ACHN (cell line): ENCODE measurements at regions not wholly inside any gene's neighbourhood (a gene's known extent, or its start where the extent isn't known, plus 50 kb on each side); places are given as distances from the start of the nearest gene placed in this dataset.

Source experiments
- DNase-seq: peaks from one replicate; pipeline ENCODE4 v3.0.0-alpha.2; 2015
- in situ Hi-C: cut with HindIII; loops from 2 replicates; pipeline ENCODE4 v1.10.0; 2017; ENCODE audit warnings: low sequenced_read_pairs, low pct_ligation_motif_present, low pct_unique_long_range_greater_than_20kb

DNA sequence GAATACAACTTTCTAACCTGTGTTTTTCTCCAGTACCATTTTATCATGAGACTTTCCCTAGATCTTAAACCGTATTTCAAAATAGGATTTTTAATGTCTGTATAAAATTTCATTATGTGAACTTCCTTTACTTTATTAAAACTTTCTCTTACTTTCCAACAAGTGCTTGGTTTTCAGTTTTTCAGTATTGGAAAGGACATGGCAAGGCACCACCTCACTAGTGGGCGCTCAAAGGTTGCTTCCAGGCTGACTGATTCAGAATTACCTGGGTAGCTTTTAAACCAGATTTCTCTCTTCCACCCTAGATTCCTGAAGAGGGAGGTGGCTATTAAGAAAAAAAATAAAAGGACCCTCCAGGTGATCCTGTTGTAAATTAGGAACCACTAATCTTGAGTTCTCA, 236.6 kb downstream of the SOX2 start:
- DNase-seq = peak; percentile 14
- in situ Hi-C loops = no loop called here

DNA sequence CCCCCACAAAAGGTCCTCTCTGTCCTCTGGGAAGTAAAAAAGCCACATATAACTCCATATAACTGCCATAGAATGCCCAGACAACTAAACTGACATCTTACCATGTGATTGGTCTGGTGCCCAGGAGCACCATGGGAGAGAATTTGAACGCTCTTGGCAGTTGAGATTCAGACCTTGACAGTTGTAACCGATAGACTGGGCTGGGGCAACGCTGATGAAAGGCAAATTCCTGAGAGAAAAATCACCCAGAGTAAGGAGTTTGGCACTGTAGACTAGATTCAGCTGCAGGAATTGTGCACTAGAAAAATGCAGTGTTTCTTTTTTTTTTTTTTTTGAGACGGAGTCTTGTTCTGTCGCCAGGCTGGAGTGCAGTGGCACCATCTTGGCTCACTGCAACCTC, 240.5 kb downstream of the SOX2 start:
- DNase-seq = no peak
- in situ Hi-C loops = no loop called here

DNA sequence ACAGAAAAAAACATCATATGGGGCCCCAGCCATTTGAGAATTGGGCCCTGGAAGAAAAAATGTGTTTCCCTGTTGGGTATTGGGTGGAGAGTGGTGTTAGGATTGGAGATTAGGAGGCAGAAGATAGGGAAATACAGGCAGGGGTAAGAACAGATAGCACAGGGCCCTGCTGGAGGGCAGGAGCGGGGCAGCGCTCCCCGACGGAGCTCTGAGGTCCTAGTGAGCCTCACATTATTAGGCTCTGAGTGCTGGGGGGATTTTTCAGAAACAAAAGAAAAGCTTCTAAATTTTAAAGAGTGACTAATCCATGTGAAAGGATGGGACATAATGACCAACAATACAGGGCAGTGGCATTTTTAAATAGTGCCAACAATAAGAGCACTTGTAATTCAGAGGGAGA, 241.2 kb downstream of the SOX2 start:
- in situ Hi-C loops = no loop called here
- DNase-seq = no peak

DNA sequence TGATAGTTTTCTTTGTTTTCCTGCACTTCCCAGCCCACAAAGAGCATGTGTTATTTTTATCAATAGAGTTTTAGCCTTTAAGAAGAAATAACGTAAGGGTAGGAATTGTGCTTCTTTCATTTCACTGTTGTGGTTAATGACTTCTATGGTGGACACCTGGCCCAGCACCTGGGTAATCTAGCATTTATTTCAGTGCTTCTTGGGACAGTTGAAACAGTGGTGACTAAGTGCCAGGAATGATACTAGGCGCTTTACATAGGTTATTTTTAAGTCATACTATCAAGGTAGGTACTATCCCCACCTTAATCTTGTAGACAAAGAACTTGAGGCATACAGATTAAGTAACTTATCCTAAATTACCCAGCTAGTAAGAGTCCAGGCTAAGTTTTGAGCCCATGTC, 243.8 kb downstream of the SOX2 start:
- in situ Hi-C loops = no loop called here
- DNase-seq = no peak

DNA sequence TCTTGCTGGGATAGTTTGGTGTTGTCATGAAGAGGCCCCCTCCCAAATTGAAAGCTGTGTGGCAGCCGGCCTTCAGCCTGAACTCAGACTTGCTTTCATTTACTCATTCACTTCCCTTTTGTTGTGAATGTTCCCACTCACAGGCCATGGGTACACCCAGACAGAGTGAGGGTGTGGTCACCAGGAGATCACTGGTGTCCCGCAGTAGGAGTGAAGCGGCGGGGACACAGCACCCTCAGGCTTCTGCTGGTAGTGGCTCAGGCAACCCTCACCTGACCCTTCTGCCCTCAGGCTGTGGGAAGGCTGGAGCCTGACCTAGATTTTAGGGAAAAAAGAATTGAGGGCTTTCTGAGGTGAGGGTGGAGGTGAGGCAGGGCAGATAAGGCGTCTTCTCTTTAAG, 244.4 kb downstream of the SOX2 start:
- in situ Hi-C loops = no loop called here
- no peak for DNase-seq

DNA sequence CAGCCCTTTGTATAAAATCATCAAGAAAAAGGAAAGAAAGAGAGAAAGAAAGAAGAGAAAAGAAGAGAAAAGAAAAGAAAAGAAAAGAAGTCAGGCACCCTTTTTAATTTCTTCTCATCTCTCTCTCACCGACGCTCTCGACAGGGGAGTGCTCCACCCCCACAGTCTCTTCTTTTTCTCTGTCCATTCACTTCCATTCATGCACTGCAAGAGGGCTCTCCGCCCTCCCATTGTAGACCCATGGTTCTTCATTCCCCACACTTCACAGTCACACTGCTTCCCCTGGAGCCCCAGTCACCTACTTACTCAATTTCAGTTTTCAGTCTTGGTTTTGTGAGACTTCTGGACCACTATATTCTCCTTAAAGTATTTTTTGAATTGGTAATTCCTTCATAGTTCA, 254.7 kb downstream of the SOX2 start:
- DNase-seq = no peak
- in situ Hi-C loops = no loop called here

DNA sequence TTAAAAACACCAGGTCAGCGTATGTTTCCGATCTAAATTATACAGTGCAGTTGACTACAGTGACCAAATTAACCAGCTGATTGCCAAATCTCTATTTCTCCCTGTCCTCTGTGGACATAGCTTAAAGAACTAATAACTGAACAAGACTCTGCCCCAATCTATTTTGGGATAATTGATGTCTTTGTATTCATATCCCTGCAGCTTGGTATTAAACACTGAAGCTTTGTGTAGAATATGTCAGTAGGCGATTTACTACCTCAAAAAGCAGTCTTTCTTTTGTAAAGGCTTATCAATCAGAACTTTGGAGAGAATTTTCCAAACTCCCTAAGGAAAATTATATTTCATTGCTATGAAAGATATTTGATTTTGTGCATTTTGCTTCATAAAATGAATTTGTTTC, 258.2 kb downstream of the SOX2 start:
- DNase-seq = no peak
- in situ Hi-C loops = no loop called here

DNA sequence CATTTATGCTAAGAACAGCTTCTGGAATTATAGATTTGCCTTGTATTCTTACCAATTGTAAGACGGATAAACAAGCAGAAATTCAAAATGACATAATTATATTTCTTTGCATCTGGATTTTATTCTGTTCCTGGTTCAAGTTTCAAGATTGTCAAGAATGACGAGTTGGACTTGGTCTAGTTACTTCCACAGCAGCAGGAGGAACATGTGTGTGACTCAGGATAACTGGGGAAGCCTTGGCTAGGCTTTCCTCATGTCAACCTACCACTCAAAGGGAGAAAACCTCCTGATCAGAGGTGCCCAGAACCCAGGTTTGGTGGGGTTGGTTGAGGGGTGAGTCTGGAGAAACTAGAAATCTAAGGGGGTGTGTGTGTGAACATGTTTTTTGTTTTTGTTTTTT, 259.7 kb downstream of the SOX2 start:
- no peak for DNase-seq
- in situ Hi-C loops = no loop called here

DNA sequence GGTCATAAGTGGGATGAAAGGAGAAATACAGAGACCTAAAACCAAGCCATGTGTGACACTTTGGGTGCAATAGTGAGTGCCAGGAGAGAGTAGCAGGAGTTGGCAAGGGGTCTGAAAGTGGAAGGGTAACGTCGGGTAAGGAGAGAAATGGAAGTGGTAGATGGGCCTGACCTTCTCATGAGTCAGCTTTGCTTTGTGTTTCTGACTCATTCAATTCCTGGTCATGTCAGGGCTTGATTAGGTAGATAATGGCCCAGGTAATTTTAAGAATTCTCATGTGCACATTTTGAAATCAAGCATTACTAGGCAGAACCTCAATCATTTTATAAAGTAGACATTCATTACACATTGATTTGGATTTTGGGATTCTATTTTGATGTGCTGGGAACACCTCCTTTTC, 262.5 kb downstream of the SOX2 start:
- no peak for DNase-seq
- in situ Hi-C loops = no loop called here

DNA sequence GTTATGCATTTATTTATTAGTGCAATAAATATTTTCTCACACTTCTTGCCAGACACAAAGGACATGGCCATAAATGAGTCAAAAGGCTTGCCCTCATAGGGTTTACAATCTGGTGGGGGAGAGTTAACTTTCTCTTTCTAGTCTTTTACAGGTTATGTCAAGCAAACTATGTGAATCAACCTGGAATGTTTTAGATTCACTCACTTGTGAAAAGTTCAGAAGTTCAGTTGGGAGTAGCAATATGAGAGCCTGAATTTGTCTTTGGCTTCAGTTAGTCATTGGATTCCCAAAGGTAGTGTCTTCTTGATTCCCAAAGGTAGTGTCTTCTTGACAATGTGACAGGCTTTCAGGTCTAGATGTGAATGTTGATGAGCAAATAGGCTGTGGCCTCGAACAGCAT, 264.8 kb downstream of the SOX2 start:
- in situ Hi-C loops = no loop called here
- DNase-seq = no peak

DNA sequence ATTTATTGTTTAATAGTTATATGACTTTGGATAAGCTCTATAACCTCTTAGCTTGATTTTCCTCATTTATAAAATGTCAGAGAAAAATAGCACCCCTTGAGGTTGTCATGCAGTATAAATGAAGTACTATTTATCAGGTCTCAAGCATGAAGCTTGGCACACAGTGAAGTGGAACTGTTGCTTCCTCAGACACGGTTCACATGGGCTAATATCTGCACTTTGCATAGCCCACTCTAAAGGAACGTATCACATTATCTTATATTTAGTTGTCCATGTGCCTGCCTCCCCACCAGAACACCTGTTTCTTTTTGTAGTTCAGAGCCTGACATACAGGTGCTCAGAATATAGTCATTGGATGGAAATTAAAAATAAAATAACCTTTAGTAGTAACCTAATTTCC, 273.7 kb downstream of the SOX2 start:
- in situ Hi-C loops = no loop called here
- no peak for DNase-seq

DNA sequence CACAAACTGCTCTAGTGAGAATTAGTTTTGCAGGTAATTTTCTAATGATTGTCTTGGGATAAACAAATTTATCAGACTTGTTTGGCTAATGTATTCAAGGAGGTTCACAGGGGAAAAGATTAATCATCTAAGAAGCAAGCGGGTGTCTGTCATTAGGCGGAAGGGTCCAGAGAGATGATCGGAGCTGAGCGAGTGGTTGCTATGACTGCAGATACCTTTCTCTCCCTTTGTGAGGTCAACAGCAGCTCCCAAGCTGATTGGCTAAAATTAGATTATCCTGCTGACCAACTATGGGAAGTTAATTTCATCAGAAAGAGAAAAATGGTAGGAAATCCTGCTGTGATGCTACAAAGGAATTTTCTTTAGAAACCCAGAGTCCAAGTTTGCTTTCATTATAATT, 276.0 kb downstream of the SOX2 start:
- in situ Hi-C loops = no loop called here
- no peak for DNase-seq

DNA sequence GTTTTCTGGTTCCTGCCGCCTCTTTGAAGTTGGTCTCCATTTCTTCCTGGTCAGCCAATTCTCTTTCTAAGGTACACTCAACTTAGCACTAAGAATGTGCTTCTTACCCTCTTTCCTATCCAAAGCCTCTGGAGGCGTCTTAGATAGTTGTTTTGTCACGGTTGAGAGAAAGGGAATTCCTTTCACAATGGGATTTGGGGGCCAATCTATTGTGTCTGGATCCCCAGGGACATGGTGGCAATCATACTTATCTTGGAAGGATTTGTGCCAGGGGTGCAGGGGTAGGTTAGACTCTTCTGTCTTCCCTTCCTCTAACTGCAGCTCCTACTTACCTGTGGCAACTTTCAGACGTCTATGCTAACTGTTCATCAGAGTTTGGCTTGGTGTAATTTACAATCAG, 287.1 kb downstream of the SOX2 start:
- in situ Hi-C loops = no loop called here
- DNase-seq = no peak

DNA sequence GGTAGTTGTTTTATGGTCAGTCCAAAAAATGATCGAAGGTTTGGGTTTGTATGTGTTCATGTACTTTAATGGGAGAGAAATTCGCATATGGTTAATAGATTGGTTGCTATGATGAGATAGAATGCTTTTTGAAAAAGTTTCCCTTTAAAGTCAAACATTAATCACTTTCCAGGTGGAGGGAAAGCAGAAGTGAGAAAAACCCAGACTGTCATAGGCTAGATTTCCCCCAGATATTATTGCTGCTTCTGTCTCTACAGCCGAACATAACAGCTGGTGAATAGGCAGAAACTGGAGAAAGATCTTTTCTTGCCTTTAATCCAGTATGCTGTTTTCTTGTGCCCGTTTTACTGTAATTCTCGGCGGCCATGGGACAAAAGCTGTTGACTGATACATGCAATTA, 287.6 kb downstream of the SOX2 start:
- in situ Hi-C loops = no loop called here
- no peak for DNase-seq

DNA sequence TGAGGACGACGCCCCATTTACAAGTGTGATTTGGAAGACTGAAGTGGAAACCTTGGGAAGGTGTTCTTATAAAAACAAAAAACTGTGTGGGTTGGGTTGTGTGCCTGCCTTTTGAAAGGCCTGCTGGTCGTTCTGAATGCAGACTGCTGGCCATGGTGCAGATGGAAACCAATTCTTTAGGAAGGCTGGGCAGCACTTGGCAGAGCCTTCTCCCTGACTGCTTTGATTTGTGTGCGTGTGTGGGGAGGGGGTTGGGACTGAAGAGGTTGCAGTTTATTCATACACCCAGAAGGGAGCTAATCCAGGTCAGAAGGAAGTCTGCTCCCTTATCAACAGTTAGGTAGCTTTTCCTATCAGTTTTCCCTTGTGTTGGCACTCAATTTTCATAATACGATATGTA, 288.7 kb downstream of the SOX2 start:
- in situ Hi-C loops = no loop called here
- no peak for DNase-seq

DNA sequence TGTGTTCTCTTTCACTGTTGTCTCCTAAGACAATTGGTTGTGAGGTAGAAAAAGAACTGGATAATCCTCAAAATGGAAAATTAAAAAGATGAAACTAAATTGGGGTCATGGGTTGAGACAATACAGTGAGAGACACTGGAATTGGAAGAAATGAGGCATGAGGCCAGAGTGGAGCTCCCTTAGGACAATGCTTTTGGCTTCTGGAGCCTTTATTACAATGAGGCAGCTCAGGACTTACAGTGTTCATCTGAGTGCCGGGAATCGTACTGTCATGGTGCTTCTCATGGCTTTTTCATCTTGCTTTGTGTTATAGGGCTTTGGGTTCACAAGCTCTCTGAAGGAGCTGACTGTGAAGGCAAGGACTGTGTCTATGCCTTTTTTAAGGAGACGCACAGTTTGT, 293.5 kb downstream of the SOX2 start:
- no peak for DNase-seq
- in situ Hi-C loops = no loop called here

DNA sequence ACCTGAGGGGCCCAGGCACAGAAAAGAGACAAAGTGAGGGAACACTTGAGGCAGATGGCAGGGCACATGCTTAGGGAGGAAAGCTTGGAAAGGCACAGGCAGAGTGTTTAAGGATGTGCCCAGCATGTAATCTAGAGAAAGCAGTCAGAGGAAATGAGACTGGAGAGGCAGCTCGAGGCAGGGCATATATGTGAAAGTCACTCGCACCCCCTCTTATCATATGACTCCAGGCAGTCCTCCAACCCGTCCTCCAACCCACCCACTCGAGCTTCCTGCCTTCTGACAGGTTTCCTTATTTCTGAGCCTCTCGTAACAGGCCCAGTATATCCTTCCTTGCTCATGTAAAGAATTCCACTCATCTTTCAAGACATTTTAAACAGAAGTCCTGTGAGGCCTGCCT, 294.0 kb downstream of the SOX2 start:
- DNase-seq = no peak
- in situ Hi-C loops = no loop called here

DNA sequence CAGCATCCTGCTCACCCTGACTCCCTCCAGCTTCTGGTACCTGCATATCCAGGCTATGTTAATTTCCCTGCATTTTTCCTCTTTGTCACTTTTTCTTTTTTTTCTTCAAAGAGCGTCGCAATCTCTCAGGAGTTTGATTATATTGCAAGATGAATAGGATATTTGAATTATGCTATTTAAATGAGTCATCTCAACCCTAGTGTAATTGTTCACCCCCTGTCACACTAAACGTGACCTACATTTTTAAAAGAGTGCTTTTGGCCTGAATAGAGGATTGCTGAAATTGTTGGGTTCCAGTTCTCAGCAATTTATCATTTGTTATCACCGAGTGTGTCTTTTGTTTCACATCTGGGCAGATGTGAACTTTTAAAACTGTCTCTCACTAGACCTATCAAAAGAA, 294.7 kb downstream of the SOX2 start:
- DNase-seq = no peak

DNA sequence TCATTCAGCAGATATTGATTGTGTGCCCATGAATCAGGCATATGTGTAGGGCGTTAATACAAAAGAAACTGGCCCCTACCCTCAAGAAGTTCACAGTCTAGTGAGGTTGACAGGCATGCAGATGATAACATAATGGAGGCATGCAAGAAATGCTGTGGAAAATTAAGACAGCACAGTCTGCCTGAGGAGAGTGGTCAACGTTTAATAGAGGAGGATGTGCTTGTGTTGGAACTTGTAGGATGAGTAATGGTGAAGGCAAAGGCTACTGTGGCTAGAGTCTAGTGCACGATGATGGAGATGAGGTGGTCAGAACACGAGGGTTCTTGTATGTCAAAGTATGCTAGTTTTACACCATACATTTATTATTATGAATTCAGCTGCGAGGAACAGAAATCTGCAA, 295.7 kb downstream of the SOX2 start:
- DNase-seq = no peak
- in situ Hi-C loops = no loop called here

More for the DNA sequence above, 294.7 kb downstream of the SOX2 start:
- in situ Hi-C loops = no loop called here

DNA sequence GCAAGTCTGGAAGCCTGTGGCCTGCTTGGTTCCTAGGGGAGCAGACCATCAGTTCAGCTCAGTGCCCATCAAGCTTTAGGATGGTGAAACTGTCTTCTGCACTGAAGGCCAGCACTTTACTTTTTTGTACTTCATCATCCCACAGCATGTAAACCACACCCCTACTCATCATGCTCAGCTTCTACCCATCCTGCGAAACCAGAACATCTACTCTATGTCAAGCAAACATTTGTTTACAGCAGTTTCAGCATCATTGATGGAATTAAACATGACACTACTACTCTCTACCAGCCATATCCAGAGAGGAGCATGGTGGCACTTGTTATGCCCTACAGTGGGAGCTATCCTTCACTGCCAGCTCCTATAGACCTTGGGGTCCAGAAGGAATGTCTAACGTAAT, 306.6 kb downstream of the SOX2 start:
- in situ Hi-C loops = no loop called here

DNA sequence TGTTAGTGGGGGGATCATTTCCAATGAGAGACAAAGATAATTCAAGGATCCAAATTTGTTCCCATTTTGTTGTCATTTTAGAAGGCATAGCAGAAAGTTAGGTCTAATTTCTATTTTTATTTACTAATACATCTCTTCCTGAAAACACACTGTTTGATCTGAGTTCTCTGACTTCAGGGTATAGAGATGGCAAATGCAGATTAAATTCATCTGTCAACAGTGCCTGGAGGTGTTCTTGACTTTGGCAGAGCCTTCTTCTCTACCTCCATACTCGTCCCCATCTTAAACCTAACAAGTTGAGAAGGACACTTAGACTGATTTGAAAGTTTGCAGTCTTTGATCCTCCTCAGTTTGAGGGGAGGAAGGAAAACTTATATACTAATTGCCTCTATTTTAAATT, 308.2 kb downstream of the SOX2 start:
- DNase-seq = no peak
- in situ Hi-C loops = no loop called here

More for the DNA sequence above, 306.6 kb downstream of the SOX2 start:
- DNase-seq = no peak

DNA sequence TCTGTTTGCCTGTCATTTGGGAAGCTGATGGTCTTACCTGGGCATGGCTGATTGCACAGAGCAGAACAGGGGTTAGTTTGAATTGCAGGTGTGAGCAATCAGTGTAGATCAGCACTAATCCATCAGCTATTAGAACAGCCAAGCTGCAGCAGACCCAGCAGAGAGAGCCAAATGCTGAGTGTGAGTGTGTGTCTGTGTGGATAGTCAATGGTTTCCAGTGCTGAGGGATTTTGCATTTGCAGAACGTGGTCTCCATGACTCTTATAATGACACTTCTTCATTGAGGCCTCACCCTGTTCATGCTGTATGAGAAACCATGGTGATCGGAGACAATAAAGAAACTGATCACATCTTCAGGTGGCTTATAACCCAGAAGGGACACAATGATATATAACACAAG, 312.1 kb downstream of the SOX2 start:
- DNase-seq = no peak
- in situ Hi-C loops = no loop called here
